ENCODE measurements at regions not wholly inside any gene's neighbourhood (a gene's known extent, or its start where the extent isn't known, plus 50 kb on each side); places are given as distances from the start of the nearest gene placed in this dataset.

- no peak for TF ChIP-seq CTCF (IDR thresholded peaks at IDR 0.05; ENCODE audit: borderline replicate concordance, control extremely low read depth, extremely low read depth, insufficient read depth, missing control alignments)
- in situ Hi-C loops (cut with MboI; ENCODE audit: low sequenced_read_pairs, unreplicated experiment) = no loop called here
- DNase-seq (ENCODE audit: low spot score) = no peak
Measured at GRCh38 chr6:48307573-48307972, 196.6 kb upstream of the PTCHD4 start.

- in situ Hi-C loops (cut with MboI; ENCODE audit: low sequenced_read_pairs, unreplicated experiment) = no loop called here
- DNase-seq (ENCODE audit: low spot score) = no peak
- TF ChIP-seq CTCF (IDR thresholded peaks at IDR 0.05; ENCODE audit: borderline replicate concordance, control extremely low read depth, extremely low read depth, insufficient read depth, missing control alignments) = no peak
Measured at GRCh38 chr6:48290595-48290994, 179.6 kb upstream of the PTCHD4 start.

GRCh38 chr6:48289841-48290240, 178.8 kb upstream of the PTCHD4 start:
- no peak for TF ChIP-seq CTCF (IDR thresholded peaks at IDR 0.05; ENCODE audit: borderline replicate concordance, control extremely low read depth, extremely low read depth, insufficient read depth, missing control alignments)
- in situ Hi-C loops (cut with MboI; ENCODE audit: low sequenced_read_pairs, unreplicated experiment) = no loop called here
- DNase-seq (ENCODE audit: low spot score) = no peak

GRCh38 chr6:48281217-48281616, 170.2 kb upstream of the PTCHD4 start:
- TF ChIP-seq CTCF (IDR thresholded peaks at IDR 0.05; ENCODE audit: borderline replicate concordance, control extremely low read depth, extremely low read depth, insufficient read depth, missing control alignments) = no peak
- no peak for DNase-seq (ENCODE audit: low spot score)
- in situ Hi-C loops (cut with MboI; ENCODE audit: low sequenced_read_pairs, unreplicated experiment) = no loop called here

GRCh38 chr6:48280035-48280620, 169.1 kb upstream of the PTCHD4 start:
- in situ Hi-C loops (cut with MboI; ENCODE audit: low sequenced_read_pairs, unreplicated experiment) = no loop called here
- no peak for TF ChIP-seq CTCF (IDR thresholded peaks at IDR 0.05; ENCODE audit: borderline replicate concordance, control extremely low read depth, extremely low read depth, insufficient read depth, missing control alignments)
- no peak for DNase-seq (ENCODE audit: low spot score)

GRCh38 chr6:48278261-48278660, 167.3 kb upstream of the PTCHD4 start:
- in situ Hi-C loops (cut with MboI; ENCODE audit: low sequenced_read_pairs, unreplicated experiment) = no loop called here
- TF ChIP-seq CTCF (IDR thresholded peaks at IDR 0.05; ENCODE audit: borderline replicate concordance, control extremely low read depth, extremely low read depth, insufficient read depth, missing control alignments) = no peak
- no peak for DNase-seq (ENCODE audit: low spot score)

Measured in GM13976 (cell line).